HCT116 (cell line): ENCODE measurements at regions not wholly inside any gene's neighbourhood (a gene's known extent, or its start where the extent isn't known, plus 50 kb on each side); places are given as distances from the start of the nearest gene placed in this dataset.

Experiments used
- ATAC-seq: fragments of 200-7000 bp; cut with Tn5 transposase; 2 replicates; pipeline ENCODE4 v1.9.1; 2020; ENCODE audit warnings: mild to moderate bottlenecking, moderate library complexity
- BruUV-seq: library from RNA; stranded (reverse); fragments of 400-500 nt; replicated peaks from 2 replicates; lab custom pipeline; 2021; lab: Mats Ljungman, UMichigan
- CTCF ChIA-PET: fragments of 300-600 bp; sonication (Branson Sonifier 250); formaldehyde crosslinking; loops from one replicate; lab custom pipeline; 2021; ENCODE audit warnings: antibody characterized with exemption; lab: Charles Lee
- POLR2A ChIA-PET: fragments of 300-600, 350-600 bp; sonication (Branson Sonifier 250); formaldehyde crosslinking; loops from one replicate; lab custom pipeline; 2021; ENCODE audit warnings: antibody characterized with exemption; lab: Charles Lee
- RAD21 ChIA-PET, 2 experiments: fragments of 300-600 bp; sonication (Branson Sonifier 250); formaldehyde crosslinking; loops; one replicate each; lab custom pipeline; 2023; ENCODE audit warnings: low total read pairs in 2 of 2; ENCODE audit not compliant: uncharacterized antibody in 2 of 2, unreplicated experiment in 2 of 2, low non-redundant PET in 1 of 2; lab: Charles Lee
- DNase-seq: peaks from one replicate; pipeline ENCODE4 v3.0.0-alpha.2; 2010; ENCODE audit warnings: low read depth, low spot score
- H2AFZ ChIP-seq: fragments of 200-600 bp; shearing (Covaris generic), sonication (generic); 2 replicates; pipeline ENCODE4 v1.6.1; 2017; ENCODE audit warnings: low read depth, mixed run types, mixed read lengths, antibody characterized with exemption, low read length; ENCODE audit not compliant: poor library complexity, severe bottlenecking
- H3K27ac ChIP-seq: 2 replicates; pipeline ENCODE4 v1.5.1; 2012; ENCODE audit warnings: low read depth, low read length
- H3K27me3 ChIP-seq: fragments of 200-600 bp; sonication (generic); 2 replicates; pipeline ENCODE4 v1.6.1; 2016; ENCODE audit warnings: mixed run types, low read length, mixed read lengths; ENCODE audit not compliant: insufficient read depth
- H3K36me3 ChIP-seq, 2 experiments: fragments of 200-500 bp in 1 of 2; fragments of 200-600 bp in 1 of 2; sonication (Bioruptor generic) in 1 of 2; sonication (generic) in 1 of 2; 2 replicates each; pipeline versions ENCODE4 v1.5.1 to v1.6.1; 2014 to 2016; ENCODE audit warnings: low read length in 2 of 2, inconsistent platforms in 1 of 2, mixed read lengths in 1 of 2, mixed run types in 1 of 2; ENCODE audit not compliant: insufficient read depth in 2 of 2, control insufficient read depth in 1 of 2
- H3K4me1 ChIP-seq, 2 experiments: fragments of 200-600 bp in 1 of 2; sonication (generic) in 1 of 2; 2 replicates each; pipeline versions ENCODE4 v1.5.1 to v1.6.1; 2012 to 2017; ENCODE audit warnings: low read length in 2 of 2, inconsistent platforms in 1 of 2, mild to moderate bottlenecking in 1 of 2, mixed read lengths in 1 of 2, mixed run types in 1 of 2, moderate library complexity in 1 of 2; ENCODE audit not compliant: insufficient read depth in 2 of 2, control insufficient read depth in 1 of 2
- H3K4me2 ChIP-seq: fragments of 200-600 bp; sonication (generic); 2 replicates; pipeline ENCODE4 v1.6.1; 2017; ENCODE audit warnings: mixed run types, low read length, mixed read lengths
- H3K4me3 ChIP-seq, 2 experiments: fragments of 200-600 bp in 1 of 2; sonication (generic) in 1 of 2; replicated peaks in 1 of 2; 2 replicates each; pipeline ENCODE4 v1.5.1; 2011 to 2016; ENCODE audit warnings: low read length in 2 of 2, control low read depth in 1 of 2, low read depth in 1 of 2, mild to moderate bottlenecking in 1 of 2, mixed read lengths in 1 of 2, mixed run types in 1 of 2
- H3K79me2 ChIP-seq: fragments of 200-600 bp; sonication (generic); 2 replicates; pipeline ENCODE4 v1.6.1; 2017; ENCODE audit warnings: mild to moderate bottlenecking, mixed run types, low read length, moderate library complexity, mixed read lengths; ENCODE audit not compliant: insufficient read depth
- H3K9ac ChIP-seq: fragments of 200-600 bp; sonication (generic); 2 replicates; pipeline ENCODE4 v1.6.1; 2016; ENCODE audit warnings: low read length, mixed read lengths
- H3K9me2 ChIP-seq: fragments of 200-600 bp; sonication (generic), shearing (Covaris generic); 2 replicates; pipeline ENCODE4 v1.6.1; 2017; ENCODE audit warnings: mixed run types, mild to moderate bottlenecking, moderate library complexity; ENCODE audit not compliant: insufficient read depth
- H3K9me3 ChIP-seq, 2 experiments: fragments of 200-500 bp in 1 of 2; fragments of 200-600 bp in 1 of 2; sonication (Bioruptor generic) in 1 of 2; sonication (generic) in 1 of 2; 2 replicates each; pipeline ENCODE4 v1.6.1; 2014 to 2017; ENCODE audit warnings: low read length in 2 of 2, mixed read lengths in 2 of 2, inconsistent platforms in 1 of 2, low read depth in 1 of 2, mild to moderate bottlenecking in 1 of 2, mixed run types in 1 of 2, moderate library complexity in 1 of 2; ENCODE audit not compliant: control insufficient read depth in 1 of 2, insufficient read depth in 1 of 2
- H4K20me1 ChIP-seq: fragments of 200-600 bp; sonication (generic), shearing (Covaris generic); 2 replicates; pipeline ENCODE4 v1.6.1; 2017; ENCODE audit warnings: mixed run types, mild to moderate bottlenecking, moderate library complexity; ENCODE audit not compliant: insufficient read depth
- CBX3 ChIP-seq: IDR thresholded peaks from 2 replicates; pipeline ENCODE4 v1.6.1; 2012; ENCODE audit warnings: low read depth
- CEBPB ChIP-seq: IDR thresholded peaks from 2 replicates; pipeline ENCODE4 v1.6.1; 2012; ENCODE audit warnings: low read depth
- EZH2phosphoT487 ChIP-seq: fragments of 200-600 bp; IDR thresholded peaks from 2 replicates; pipeline ENCODE4 v1.6.1; 2018; ENCODE audit warnings: antibody characterized with exemption, borderline replicate concordance
- FOSL1 ChIP-seq: IDR thresholded peaks from 2 replicates; pipeline ENCODE4 v1.6.1; 2012; ENCODE audit warnings: low read depth
- JUND ChIP-seq: IDR thresholded peaks from 2 replicates; pipeline ENCODE4 v1.6.1; 2012
- POLR2AphosphoS5 ChIP-seq: IDR thresholded peaks from 2 replicates; pipeline ENCODE4 v1.6.1; 2011; ENCODE audit warnings: mild to moderate bottlenecking, low read depth, low read length, moderate library complexity
- RAD21 ChIP-seq: IDR thresholded peaks from 2 replicates; pipeline ENCODE4 v1.6.1; 2012; ENCODE audit warnings: low read depth, mild to moderate bottlenecking
- REST ChIP-seq: IDR thresholded peaks from 2 replicates; pipeline ENCODE4 v1.6.1; 2012; ENCODE audit warnings: low read depth
- SRF ChIP-seq: IDR thresholded peaks from 2 replicates; pipeline ENCODE4 v1.6.1; 2012; ENCODE audit warnings: low read depth
- TCF7L2 ChIP-seq: IDR thresholded peaks from 2 replicates; pipeline ENCODE4 v1.7.0; 2011; ENCODE audit warnings: borderline replicate concordance, inconsistent platforms; ENCODE audit not compliant: insufficient read depth, insufficient read length; ENCODE audit errors: extremely low read depth
- YY1 ChIP-seq: IDR thresholded peaks from 2 replicates; pipeline ENCODE4 v1.6.1; 2011; ENCODE audit warnings: low read length, low read depth, moderate library complexity, mild to moderate bottlenecking; ENCODE audit not compliant: insufficient replicate concordance; ENCODE audit errors: extremely low read depth
- ZBTB33 ChIP-seq: IDR thresholded peaks from 2 replicates; pipeline ENCODE4 v1.6.1; 2011; ENCODE audit warnings: mild to moderate bottlenecking, low read length, moderate library complexity; ENCODE audit not compliant: insufficient replicate concordance; ENCODE audit errors: extremely low read depth
- ZFX ChIP-seq: fragments of 450-650 bp; IDR thresholded peaks from 2 replicates; pipeline ENCODE4 v1.6.1; 2017
- ZNF274 ChIP-seq: fragments of 200-500 bp; sonication (Bioruptor generic); IDR thresholded peaks from 2 replicates; pipeline ENCODE4 v1.6.1; 2014; ENCODE audit warnings: mild to moderate bottlenecking, low read depth, low read length, inconsistent platforms
- intact Hi-C: fragments of 100-400 bp; cut with micrococcal nuclease; formaldehyde crosslinking; loops from 2 replicates; pipeline ENCODE4 v1.10.0; 2022

DNA sequence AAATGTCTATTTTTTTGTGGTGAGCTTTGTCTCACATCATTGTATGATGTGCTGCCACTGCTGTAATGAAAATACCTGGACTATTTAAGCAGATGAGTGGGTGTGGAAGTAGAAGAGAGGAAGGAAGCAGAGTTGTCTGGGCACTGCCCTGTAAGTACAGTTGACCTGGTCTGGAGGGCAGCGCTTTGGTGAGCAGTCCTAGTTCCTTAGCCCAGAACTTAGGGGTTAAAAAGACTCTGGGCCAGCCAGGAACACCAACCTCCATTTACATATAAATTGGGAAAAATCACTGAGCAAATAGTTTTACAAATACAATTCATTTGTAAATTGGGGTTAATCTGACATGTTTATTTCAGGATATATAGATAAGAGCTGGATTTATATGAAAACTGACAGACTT is 347.1 kb upstream of the FAT1 start:
- no peak for TF ChIP-seq ZBTB33
- no peak for TF ChIP-seq ZFX
- TF ChIP-seq CEBPB, result no peak
- TF ChIP-seq RAD21, result no peak
- no peak for TF ChIP-seq SRF
- TF ChIP-seq EZH2phosphoT487, result no peak
- no peak for TF ChIP-seq YY1
- TF ChIP-seq POLR2AphosphoS5, result no peak
- no peak for TF ChIP-seq CBX3
- TF ChIP-seq ZNF274, result no peak
- no peak for TF ChIP-seq FOSL1
- TF ChIP-seq TCF7L2, result no peak
- TF ChIP-seq JUND, result no peak
- TF ChIP-seq REST, result no peak
- H3K4me2 ChIP-seq, result no peak overlapping the region
- no peaks in the 10 kb centered on the region for H4K20me1 ChIP-seq
- ChIA-PET RAD21 (no interaction called here), POLR2A (no interaction called here), CTCF (no interaction called here)
- intact Hi-C loops, result no loop called here
- no peaks in the 10 kb centered on the region for H3K79me2 ChIP-seq
- no TSS peak for BruUV-seq
- H3K4me3 ChIP-seq, result no peak overlapping the region
- no peaks in the 10 kb centered on the region for H3K9me3 ChIP-seq
- no peaks in the 10 kb centered on the region for H3K27me3 ChIP-seq
- H3K9ac ChIP-seq, result no peak overlapping the region
- ATAC-seq (no peak), DNase-seq (no peak)
- H3K27ac ChIP-seq, result no peak overlapping the region
- no peaks in the 10 kb centered on the region for H3K36me3 ChIP-seq
- H2AFZ ChIP-seq, result no peak overlapping the region
- no peaks in the 10 kb centered on the region for H3K4me1 ChIP-seq
- no peaks in the 10 kb centered on the region for H3K9me2 ChIP-seq
